GM23338 (cell line): ENCODE measurements at regions not wholly inside any gene's neighbourhood (a gene's known extent, or its start where the extent isn't known, plus 50 kb on each side); places are given as distances from the start of the nearest gene placed in this dataset.

Source experiments
- EZH2 ChIP-seq: fragments of 200-600 bp; sonication (generic); IDR thresholded peaks from one replicate; pipeline ENCODE4 v1.8.0; 2017; ENCODE audit warnings: antibody characterized with exemption, mild to moderate bottlenecking, low read depth; ENCODE audit not compliant: unreplicated experiment
- EZH2phosphoT487 ChIP-seq: fragments of 200-600 bp; sonication (generic); IDR thresholded peaks from one replicate; pipeline ENCODE4 v1.8.1; 2018; ENCODE audit warnings: antibody characterized with exemption; ENCODE audit not compliant: unreplicated experiment
- JUNB ChIP-seq: IDR thresholded peaks from one replicate; pipeline ENCODE4 v1.6.1; 2016; ENCODE audit warnings: antibody characterized with exemption; ENCODE audit not compliant: unreplicated experiment
- NANOG ChIP-seq: IDR thresholded peaks from 2 replicates; pipeline ENCODE4 v1.6.1; 2016; ENCODE audit warnings: antibody characterized with exemption, borderline replicate concordance
- POLR2AphosphoS5 ChIP-seq: IDR thresholded peaks from 2 replicates; pipeline ENCODE4 v1.6.1; 2016; ENCODE audit warnings: antibody characterized with exemption, low read depth
- STAT1 ChIP-seq: IDR thresholded peaks from one replicate; pipeline ENCODE4 v1.6.1; 2016; ENCODE audit warnings: antibody characterized with exemption; ENCODE audit not compliant: unreplicated experiment
- ZNF114 ChIP-seq: fragments of 250-450 bp; sonication (Bioruptor Pico); IDR thresholded peaks from 2 replicates; pipeline ENCODE4 v1.5.0; 2020; ENCODE audit warnings: mild to moderate bottlenecking, moderate library complexity
- ZNF331 ChIP-seq: fragments of 250-450 bp; sonication (Bioruptor Pico); IDR thresholded peaks from 2 replicates; pipeline ENCODE4 v1.5.0; 2020; ENCODE audit warnings: low read depth, mild to moderate bottlenecking, moderate library complexity
- TF ChIP-seq, protein P1 (sequence below), 2 experiments: fragments of 200-600 bp in 1 of 2; sonication (generic) in 1 of 2; conservative IDR thresholded peaks; 2 replicates each; pipeline versions ENCODE4 v1.5.1 to v1.6.1; 2016 to 2017; ENCODE audit warnings: antibody characterized with exemption in 2 of 2, low read depth in 2 of 2, mild to moderate bottlenecking in 2 of 2, moderate library complexity in 1 of 2
- TF ChIP-seq, protein P2 (sequence below): IDR thresholded peaks from one replicate; pipeline ENCODE4 v1.6.1; 2018; ENCODE audit warnings: antibody characterized with exemption; ENCODE audit not compliant: unreplicated experiment

DNA sequence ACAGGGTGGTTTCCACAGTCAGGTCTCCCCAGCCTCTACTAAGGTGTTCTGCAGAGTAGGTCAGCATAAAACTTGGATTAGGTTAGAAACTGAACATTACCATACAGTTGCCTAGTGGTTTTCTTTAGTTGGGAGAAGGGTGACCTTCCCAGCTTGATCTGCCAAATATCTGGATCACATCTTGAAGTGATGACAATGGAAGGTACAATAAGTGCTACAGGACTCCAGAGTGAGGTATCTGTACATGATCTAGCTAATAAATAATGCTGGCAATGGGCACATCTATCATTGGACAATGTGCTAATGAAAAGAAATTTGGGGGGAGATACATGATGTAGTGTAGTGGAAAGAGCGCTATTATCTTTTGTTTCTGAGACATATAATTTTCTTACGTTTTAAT lies 54.6 kb upstream of the ACVR1 start:
- TF ChIP-seq JUNB (no peak), EZH2 (no peak), POLR2AphosphoS5 (no peak), ZNF114 (CRISPR knock-in tag) (no peak), EZH2phosphoT487 (no peak), STAT1 (no peak), ZNF331 (CRISPR knock-in tag) (no peak), NANOG (no peak)
- TF ChIP-seq, protein P1, sequence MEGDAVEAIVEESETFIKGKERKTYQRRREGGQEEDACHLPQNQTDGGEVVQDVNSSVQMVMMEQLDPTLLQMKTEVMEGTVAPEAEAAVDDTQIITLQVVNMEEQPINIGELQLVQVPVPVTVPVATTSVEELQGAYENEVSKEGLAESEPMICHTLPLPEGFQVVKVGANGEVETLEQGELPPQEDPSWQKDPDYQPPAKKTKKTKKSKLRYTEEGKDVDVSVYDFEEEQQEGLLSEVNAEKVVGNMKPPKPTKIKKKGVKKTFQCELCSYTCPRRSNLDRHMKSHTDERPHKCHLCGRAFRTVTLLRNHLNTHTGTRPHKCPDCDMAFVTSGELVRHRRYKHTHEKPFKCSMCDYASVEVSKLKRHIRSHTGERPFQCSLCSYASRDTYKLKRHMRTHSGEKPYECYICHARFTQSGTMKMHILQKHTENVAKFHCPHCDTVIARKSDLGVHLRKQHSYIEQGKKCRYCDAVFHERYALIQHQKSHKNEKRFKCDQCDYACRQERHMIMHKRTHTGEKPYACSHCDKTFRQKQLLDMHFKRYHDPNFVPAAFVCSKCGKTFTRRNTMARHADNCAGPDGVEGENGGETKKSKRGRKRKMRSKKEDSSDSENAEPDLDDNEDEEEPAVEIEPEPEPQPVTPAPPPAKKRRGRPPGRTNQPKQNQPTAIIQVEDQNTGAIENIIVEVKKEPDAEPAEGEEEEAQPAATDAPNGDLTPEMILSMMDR (conservative IDR thresholded peaks at IDR 0.05; ENCODE audit: low read depth in 2 of 2), result no peak
- TF ChIP-seq, protein P2, sequence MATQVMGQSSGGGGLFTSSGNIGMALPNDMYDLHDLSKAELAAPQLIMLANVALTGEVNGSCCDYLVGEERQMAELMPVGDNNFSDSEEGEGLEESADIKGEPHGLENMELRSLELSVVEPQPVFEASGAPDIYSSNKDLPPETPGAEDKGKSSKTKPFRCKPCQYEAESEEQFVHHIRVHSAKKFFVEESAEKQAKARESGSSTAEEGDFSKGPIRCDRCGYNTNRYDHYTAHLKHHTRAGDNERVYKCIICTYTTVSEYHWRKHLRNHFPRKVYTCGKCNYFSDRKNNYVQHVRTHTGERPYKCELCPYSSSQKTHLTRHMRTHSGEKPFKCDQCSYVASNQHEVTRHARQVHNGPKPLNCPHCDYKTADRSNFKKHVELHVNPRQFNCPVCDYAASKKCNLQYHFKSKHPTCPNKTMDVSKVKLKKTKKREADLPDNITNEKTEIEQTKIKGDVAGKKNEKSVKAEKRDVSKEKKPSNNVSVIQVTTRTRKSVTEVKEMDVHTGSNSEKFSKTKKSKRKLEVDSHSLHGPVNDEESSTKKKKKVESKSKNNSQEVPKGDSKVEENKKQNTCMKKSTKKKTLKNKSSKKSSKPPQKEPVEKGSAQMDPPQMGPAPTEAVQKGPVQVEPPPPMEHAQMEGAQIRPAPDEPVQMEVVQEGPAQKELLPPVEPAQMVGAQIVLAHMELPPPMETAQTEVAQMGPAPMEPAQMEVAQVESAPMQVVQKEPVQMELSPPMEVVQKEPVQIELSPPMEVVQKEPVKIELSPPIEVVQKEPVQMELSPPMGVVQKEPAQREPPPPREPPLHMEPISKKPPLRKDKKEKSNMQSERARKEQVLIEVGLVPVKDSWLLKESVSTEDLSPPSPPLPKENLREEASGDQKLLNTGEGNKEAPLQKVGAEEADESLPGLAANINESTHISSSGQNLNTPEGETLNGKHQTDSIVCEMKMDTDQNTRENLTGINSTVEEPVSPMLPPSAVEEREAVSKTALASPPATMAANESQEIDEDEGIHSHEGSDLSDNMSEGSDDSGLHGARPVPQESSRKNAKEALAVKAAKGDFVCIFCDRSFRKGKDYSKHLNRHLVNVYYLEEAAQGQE, result no peak
